ENCODE measurements at regions not wholly inside any gene's neighbourhood (a gene's known extent, or its start where the extent isn't known, plus 50 kb on each side); places are given as distances from the start of the nearest gene placed in this dataset.

DNA sequence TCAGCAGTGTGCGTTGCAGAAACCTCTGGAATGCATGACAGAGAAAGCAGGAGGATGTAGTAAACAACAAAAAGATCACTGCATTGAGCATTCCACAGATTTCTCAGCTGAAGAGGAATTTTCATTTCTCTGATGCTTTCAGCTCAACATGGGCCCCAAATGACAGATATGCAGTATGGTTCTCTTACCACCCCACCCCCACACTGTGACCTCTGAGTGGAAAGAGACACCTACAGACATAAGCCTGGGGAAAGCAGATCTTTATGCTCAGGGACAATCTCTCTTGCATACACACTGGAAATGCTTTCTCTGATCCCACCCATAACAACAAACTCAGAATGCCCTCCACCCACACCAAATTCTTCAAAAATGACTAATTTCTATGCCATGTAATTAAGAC lies 983.7 kb upstream of the LCORL start:
- TF ChIP-seq, protein P1, sequence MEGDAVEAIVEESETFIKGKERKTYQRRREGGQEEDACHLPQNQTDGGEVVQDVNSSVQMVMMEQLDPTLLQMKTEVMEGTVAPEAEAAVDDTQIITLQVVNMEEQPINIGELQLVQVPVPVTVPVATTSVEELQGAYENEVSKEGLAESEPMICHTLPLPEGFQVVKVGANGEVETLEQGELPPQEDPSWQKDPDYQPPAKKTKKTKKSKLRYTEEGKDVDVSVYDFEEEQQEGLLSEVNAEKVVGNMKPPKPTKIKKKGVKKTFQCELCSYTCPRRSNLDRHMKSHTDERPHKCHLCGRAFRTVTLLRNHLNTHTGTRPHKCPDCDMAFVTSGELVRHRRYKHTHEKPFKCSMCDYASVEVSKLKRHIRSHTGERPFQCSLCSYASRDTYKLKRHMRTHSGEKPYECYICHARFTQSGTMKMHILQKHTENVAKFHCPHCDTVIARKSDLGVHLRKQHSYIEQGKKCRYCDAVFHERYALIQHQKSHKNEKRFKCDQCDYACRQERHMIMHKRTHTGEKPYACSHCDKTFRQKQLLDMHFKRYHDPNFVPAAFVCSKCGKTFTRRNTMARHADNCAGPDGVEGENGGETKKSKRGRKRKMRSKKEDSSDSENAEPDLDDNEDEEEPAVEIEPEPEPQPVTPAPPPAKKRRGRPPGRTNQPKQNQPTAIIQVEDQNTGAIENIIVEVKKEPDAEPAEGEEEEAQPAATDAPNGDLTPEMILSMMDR (IDR thresholded peaks at IDR 0.05 in 4 of 5, conservative IDR thresholded peaks at IDR 0.05 in 1 of 5) = no peak
- no peak for TF ChIP-seq POLR2A (IDR thresholded peaks at IDR 0.05)

Measured in gastrocnemius medialis (tissue), 4 donors.